Left ventricle myocardium inferior (tissue), 1 donor: ENCODE measurements at regions not wholly inside any gene's neighbourhood (a gene's known extent, or its start where the extent isn't known, plus 50 kb on each side); places are given as distances from the start of the nearest gene placed in this dataset.

ENCODE experiments used
- DNase-seq: peaks from one replicate; pipeline ENCODE4 v3.0.0-alpha.2; 2020
- H3K27ac ChIP-seq: fragments of 200-600 bp; replicated peaks from 2 replicates; pipeline ENCODE4 v1.8.0; 2021
- H3K27me3 ChIP-seq: fragments of 200-600 bp; 2 replicates; pipeline ENCODE4 v1.8.0; 2021; ENCODE audit warnings: low read depth
- H3K36me3 ChIP-seq: fragments of 200-600 bp; 2 replicates; pipeline ENCODE4 v1.8.0; 2021
- H3K4me1 ChIP-seq: fragments of 200-600 bp; 2 replicates; pipeline ENCODE4 v1.8.0; 2021
- H3K4me3 ChIP-seq: fragments of 200-600 bp; 2 replicates; pipeline ENCODE4 v1.8.0; 2021; ENCODE audit warnings: mild to moderate bottlenecking, moderate library complexity
- H3K9me3 ChIP-seq: fragments of 200-600 bp; replicated peaks from 2 replicates; pipeline ENCODE4 v1.8.0; 2021
- intact Hi-C: fragments of 100-400 bp; cut with micrococcal nuclease; formaldehyde crosslinking; loops from one replicate; pipeline ENCODE4 v1.11.0; 2022
- TF ChIP-seq, protein P1 (sequence below): fragments of 200-600 bp; IDR thresholded peaks from 2 replicates; pipeline ENCODE4 v1.8.0; 2021; ENCODE audit warnings: antibody characterized with exemption, mild to moderate bottlenecking, borderline replicate concordance
- donor health status: DM: no; HTN: yes; CAD: no; lungs with severe emphysema.

DNA sequence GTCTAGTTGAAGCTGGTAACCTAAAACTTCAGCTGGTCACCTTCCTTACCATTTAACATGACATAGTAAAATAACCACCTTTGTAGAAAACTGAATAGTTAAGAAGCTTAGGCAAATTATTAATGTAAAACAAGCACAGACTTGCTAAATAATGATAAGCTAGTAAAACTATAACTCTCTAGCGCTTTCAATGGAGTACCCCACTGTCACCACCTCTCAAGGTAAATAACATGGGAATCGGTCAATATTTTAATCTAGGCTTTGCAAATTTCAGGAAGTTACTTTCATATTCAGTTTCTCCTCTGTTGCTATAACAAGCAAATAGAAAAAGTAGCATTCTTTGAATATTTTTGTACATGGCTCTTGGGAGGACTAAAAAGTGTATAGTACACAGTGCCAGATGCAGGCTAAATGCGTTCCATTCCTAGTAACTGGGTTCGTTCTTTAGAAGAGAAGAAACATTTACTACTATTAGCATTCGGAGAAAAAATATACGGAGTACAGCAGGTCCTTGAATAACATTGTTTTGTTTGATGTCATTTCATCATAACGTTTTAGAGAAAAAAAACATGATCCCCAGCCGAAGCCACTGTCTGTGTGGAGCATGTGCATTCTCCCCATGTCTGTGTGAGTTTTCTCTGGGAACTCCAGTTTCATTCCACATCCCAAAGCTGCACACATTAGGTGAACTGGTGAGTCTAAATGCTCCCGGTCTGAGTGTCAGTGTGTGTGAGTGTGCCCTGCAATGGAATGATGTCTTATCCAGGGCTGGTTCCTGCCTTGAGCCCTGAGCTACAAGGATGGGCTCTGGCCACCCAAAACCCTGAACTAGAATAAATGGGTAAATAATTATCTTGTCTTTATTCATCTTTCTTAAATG, 52.5 kb downstream of the EPRS1 start:
- Histone ChIP-seq H3K36me3 (peaks cover 51% of the 10 kb centered on the region), H3K9me3 (no peaks in the 10 kb centered on the region), H3K4me3 (no peak overlapping the region), H3K27me3 (no peaks in the 10 kb centered on the region), H3K4me1 (peaks cover 4% of the 10 kb centered on the region), H3K27ac (no peak overlapping the region)
- no peak for DNase-seq
- intact Hi-C loops, result no loop called here
- TF ChIP-seq, protein P1, sequence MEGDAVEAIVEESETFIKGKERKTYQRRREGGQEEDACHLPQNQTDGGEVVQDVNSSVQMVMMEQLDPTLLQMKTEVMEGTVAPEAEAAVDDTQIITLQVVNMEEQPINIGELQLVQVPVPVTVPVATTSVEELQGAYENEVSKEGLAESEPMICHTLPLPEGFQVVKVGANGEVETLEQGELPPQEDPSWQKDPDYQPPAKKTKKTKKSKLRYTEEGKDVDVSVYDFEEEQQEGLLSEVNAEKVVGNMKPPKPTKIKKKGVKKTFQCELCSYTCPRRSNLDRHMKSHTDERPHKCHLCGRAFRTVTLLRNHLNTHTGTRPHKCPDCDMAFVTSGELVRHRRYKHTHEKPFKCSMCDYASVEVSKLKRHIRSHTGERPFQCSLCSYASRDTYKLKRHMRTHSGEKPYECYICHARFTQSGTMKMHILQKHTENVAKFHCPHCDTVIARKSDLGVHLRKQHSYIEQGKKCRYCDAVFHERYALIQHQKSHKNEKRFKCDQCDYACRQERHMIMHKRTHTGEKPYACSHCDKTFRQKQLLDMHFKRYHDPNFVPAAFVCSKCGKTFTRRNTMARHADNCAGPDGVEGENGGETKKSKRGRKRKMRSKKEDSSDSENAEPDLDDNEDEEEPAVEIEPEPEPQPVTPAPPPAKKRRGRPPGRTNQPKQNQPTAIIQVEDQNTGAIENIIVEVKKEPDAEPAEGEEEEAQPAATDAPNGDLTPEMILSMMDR, result no peak

DNA sequence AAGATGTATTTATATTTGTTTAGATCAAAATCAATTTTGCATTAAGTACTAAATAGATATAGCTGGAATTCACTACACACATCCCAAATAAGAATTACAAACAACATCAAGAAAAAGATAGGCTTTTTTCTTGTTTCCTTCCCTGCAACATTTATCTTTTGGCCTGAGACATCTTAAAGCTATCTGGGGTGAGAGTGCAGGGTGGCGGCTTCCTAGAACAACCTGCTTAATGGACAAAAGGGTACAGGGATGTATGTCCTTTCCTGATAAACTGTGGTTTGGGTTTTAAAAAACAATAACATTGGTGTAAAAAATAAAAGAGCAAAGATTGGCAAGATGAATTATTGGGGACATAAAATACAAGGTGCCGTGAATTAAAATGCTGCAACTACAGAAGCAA, 54.4 kb downstream of the EPRS1 start:
- no peak for DNase-seq
- Histone ChIP-seq H3K36me3 (peaks cover 62% of the 10 kb centered on the region), H3K9me3 (no peaks in the 10 kb centered on the region), H3K27me3 (no peaks in the 10 kb centered on the region), H3K4me3 (no peak overlapping the region), H3K27ac (no peak overlapping the region), H3K4me1 (peaks cover 4% of the 10 kb centered on the region)
- TF ChIP-seq, protein P1, result no peak
- intact Hi-C loops, result no loop called here

DNA sequence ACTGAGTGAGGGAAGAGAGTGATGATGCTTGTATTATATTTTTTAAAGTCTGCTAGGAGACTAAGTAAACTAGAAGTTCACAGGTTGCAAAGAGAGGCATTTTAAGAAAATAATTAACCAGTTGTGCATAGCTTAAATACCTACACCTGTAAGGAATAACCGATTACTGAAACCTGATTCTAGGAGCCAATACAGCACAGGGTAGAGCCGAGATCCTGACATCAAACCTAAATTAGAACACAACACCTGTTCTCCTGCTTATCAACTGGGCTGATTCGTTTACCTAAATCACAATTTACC, 54.8 kb downstream of the EPRS1 start:
- peaks cover 61% of the 10 kb centered on the region for H3K36me3 ChIP-seq
- intact Hi-C loops, result no loop called here
- H3K4me3 ChIP-seq, result no peak overlapping the region
- no peak for DNase-seq
- H3K4me1 ChIP-seq, result peaks cover 4% of the 10 kb centered on the region
- TF ChIP-seq, protein P1, result no peak
- H3K27ac ChIP-seq, result no peak overlapping the region
- no peaks in the 10 kb centered on the region for H3K9me3 ChIP-seq
- no peaks in the 10 kb centered on the region for H3K27me3 ChIP-seq

DNA sequence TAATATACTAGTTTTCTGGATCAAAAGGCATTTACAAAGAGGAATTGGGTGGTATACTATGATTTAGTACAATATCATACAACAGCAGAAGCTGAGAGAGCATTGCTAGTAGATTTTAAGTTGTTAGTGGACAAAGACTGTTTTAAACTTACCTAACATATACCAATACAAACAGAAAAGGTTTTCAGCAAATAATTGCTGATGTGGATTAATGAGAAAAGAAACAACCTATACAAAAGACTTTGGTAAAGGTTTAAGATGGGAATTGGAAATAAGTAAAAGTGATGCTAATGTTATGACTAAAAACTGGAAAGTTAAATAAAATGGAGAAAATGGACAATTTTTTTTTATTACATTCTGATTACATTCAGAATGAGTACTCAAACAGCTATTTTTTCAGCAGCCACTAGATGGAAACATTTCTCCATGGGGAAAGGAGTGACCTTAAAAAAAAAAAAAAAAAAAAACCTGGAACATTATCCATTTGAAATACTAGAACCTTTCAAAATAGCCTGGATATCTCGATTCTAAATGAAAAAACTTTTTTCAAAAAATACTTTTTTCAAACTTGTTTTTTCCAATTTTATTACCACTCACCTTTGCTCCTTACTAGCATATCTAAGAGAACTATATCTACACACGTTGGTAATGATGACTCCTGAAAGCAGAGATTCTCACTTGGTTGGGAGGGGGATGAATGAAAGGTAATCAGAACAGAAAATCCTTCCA, 55.4 kb downstream of the EPRS1 start:
- H3K27me3 ChIP-seq, result no peaks in the 10 kb centered on the region
- DNase-seq, result no peak
- peaks cover 61% of the 10 kb centered on the region for H3K36me3 ChIP-seq
- TF ChIP-seq, protein P1, result peak; percentile 70
- H3K9me3 ChIP-seq, result no peaks in the 10 kb centered on the region
- H3K4me3 ChIP-seq, result no peak overlapping the region
- intact Hi-C loops, result no loop called here
- no peak overlapping the region for H3K27ac ChIP-seq
- H3K4me1 ChIP-seq, result peaks cover 4% of the 10 kb centered on the region

DNA sequence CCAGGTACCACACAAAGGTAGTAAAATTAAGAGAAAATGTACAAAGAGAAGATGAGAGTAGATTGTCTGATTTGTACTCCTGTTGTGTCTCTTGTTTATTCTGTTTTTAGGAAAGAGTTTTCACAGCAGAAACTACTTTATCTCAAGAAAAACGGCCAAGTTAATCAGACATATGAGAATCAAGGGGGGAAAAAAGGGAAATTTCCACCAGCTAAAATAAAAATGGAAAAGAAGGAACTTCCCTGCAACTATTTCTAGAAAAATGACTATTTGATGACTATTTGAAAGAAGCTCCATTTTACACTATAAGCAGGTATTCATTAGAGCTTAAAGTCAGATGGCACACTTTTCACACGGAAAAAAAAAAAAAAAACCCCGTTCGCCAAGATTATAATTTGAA, 56.5 kb downstream of the EPRS1 start:
- no peak overlapping the region for H3K4me3 ChIP-seq
- intact Hi-C loops, result no loop called here
- TF ChIP-seq, protein P1, result no peak

More for the DNA sequence above, 56.5 kb downstream of the EPRS1 start:
- Histone ChIP-seq H3K4me1 (peaks cover 4% of the 10 kb centered on the region), H3K27me3 (no peaks in the 10 kb centered on the region), H3K36me3 (peaks cover 59% of the 10 kb centered on the region), H3K27ac (no peak overlapping the region), H3K9me3 (no peaks in the 10 kb centered on the region)
- no peak for DNase-seq
